ENCODE measurements at regions not wholly inside any gene's neighbourhood (a gene's known extent, or its start where the extent isn't known, plus 50 kb on each side); places are given as distances from the start of the nearest gene placed in this dataset.

- Mint-ChIP-seq H3K27ac (ENCODE audit: unreplicated experiment) (no peak overlapping the region), H3K4me1 (ENCODE audit: low read depth, unreplicated experiment) (no peaks in the 10 kb centered on the region), H3K36me3 (ENCODE audit: insufficient read depth, unreplicated experiment) (no peaks in the 10 kb centered on the region), H3K27me3 (ENCODE audit: unreplicated experiment) (peaks cover 87% of the 10 kb centered on the region), H3K4me3 (ENCODE audit: low read depth, unreplicated experiment) (no peak overlapping the region), H3K9me3 (ENCODE audit: low read depth, unreplicated experiment) (no peaks in the 10 kb centered on the region)
- CTCF ChIA-PET: no interaction called here
- no peak for TF ChIP-seq CTCF (IDR thresholded peaks at IDR 0.05; ENCODE audit: unreplicated experiment)
- DNase-seq: no peak
- no TSS peak for BruUV-seq (replicated peaks)
- intact Hi-C loops (cut with micrococcal nuclease; ENCODE audit: unreplicated experiment): no loop called here
Measured at GRCh38 chr10:104515678-104516199, 125.4 kb upstream of the SORCS3 start.

- Mint-ChIP-seq H3K27ac (ENCODE audit: unreplicated experiment) (no peak overlapping the region), H3K27me3 (ENCODE audit: unreplicated experiment) (peaks cover 85% of the 10 kb centered on the region), H3K4me1 (ENCODE audit: low read depth, unreplicated experiment) (no peaks in the 10 kb centered on the region), H3K4me3 (ENCODE audit: low read depth, unreplicated experiment) (no peak overlapping the region), H3K9me3 (ENCODE audit: low read depth, unreplicated experiment) (no peaks in the 10 kb centered on the region), H3K36me3 (ENCODE audit: insufficient read depth, unreplicated experiment) (no peaks in the 10 kb centered on the region)
- intact Hi-C loops (cut with micrococcal nuclease; ENCODE audit: unreplicated experiment): no loop called here
- no peak for TF ChIP-seq CTCF (IDR thresholded peaks at IDR 0.05; ENCODE audit: unreplicated experiment)
- BruUV-seq (replicated peaks): no TSS peak
- DNase-seq: no peak
- CTCF ChIA-PET: no interaction called here
Measured at GRCh38 chr10:104516986-104517385, 124.1 kb upstream of the SORCS3 start.

GRCh38 chr10:104517946-104518345, 123.1 kb upstream of the SORCS3 start:
- no peak overlapping the region for H3K4me3 Mint-ChIP-seq (ENCODE audit: low read depth, unreplicated experiment)
- DNase-seq: no peak
- H3K36me3 Mint-ChIP-seq (ENCODE audit: insufficient read depth, unreplicated experiment): no peaks in the 10 kb centered on the region
- H3K27me3 Mint-ChIP-seq (ENCODE audit: unreplicated experiment): peaks cover 86% of the 10 kb centered on the region
- no peaks in the 10 kb centered on the region for H3K4me1 Mint-ChIP-seq (ENCODE audit: low read depth, unreplicated experiment)
- intact Hi-C loops (cut with micrococcal nuclease; ENCODE audit: unreplicated experiment): no loop called here
- CTCF ChIA-PET: no interaction called here
- no peak for TF ChIP-seq CTCF (IDR thresholded peaks at IDR 0.05; ENCODE audit: unreplicated experiment)
- no TSS peak for BruUV-seq (replicated peaks)
- H3K9me3 Mint-ChIP-seq (ENCODE audit: low read depth, unreplicated experiment): no peaks in the 10 kb centered on the region
- H3K27ac Mint-ChIP-seq (ENCODE audit: unreplicated experiment): no peak overlapping the region

GRCh38 chr10:104518891-104519290, 122.2 kb upstream of the SORCS3 start:
- no peak overlapping the region for H3K27ac Mint-ChIP-seq (ENCODE audit: unreplicated experiment)
- no peak overlapping the region for H3K4me3 Mint-ChIP-seq (ENCODE audit: low read depth, unreplicated experiment)
- intact Hi-C loops (cut with micrococcal nuclease; ENCODE audit: unreplicated experiment): no loop called here
- no peaks in the 10 kb centered on the region for H3K36me3 Mint-ChIP-seq (ENCODE audit: insufficient read depth, unreplicated experiment)
- BruUV-seq (replicated peaks): no TSS peak
- no peak for DNase-seq
- no peaks in the 10 kb centered on the region for H3K9me3 Mint-ChIP-seq (ENCODE audit: low read depth, unreplicated experiment)
- peaks cover 86% of the 10 kb centered on the region for H3K27me3 Mint-ChIP-seq (ENCODE audit: unreplicated experiment)
- CTCF ChIA-PET: no interaction called here
- no peak for TF ChIP-seq CTCF (IDR thresholded peaks at IDR 0.05; ENCODE audit: unreplicated experiment)
- no peaks in the 10 kb centered on the region for H3K4me1 Mint-ChIP-seq (ENCODE audit: low read depth, unreplicated experiment)
